Dedifferentiated amniotic fluid mesenchymal stem cell (primary cell): ENCODE measurements at regions not wholly inside any gene's neighbourhood (a gene's known extent, or its start where the extent isn't known, plus 50 kb on each side); places are given as distances from the start of the nearest gene placed in this dataset.
A peak's percentile ranks its signal among the peaks of the same experiment; 100 is the strongest.
"Not testable (repeated sequence)": the region's sequence is repeated elsewhere in the genome, so short reads cannot be mapped to it uniquely, and the experiment has no call there.

Source experiments
- DNase-seq: peaks from one replicate; pipeline ENCODE4 v3.0.0-alpha.2; 2016; ENCODE audit errors: extremely low spot score

- no peak for DNase-seq
Observed at GRCh38 chr1:199041173-199041914, 402.5 kb downstream of the PTPRC start.

GRCh38 chr1:199042193-199042592 is 403.4 kb downstream of the PTPRC start:
- DNase-seq, result no peak

- DNase-seq, result no peak
Observed at GRCh38 chr1:199044191-199044590, 405.4 kb downstream of the PTPRC start.

- DNase-seq, result no peak
Observed at GRCh38 chr1:199046618-199047017, 407.8 kb downstream of the PTPRC start.

- DNase-seq, result no peak
Observed at GRCh38 chr1:199054694-199055093, 415.9 kb downstream of the PTPRC start.

- no peak for DNase-seq
Observed at GRCh38 chr1:199057322-199057721, 418.5 kb downstream of the PTPRC start.

- no peak for DNase-seq
Observed at GRCh38 chr1:199058281-199058680, 419.4 kb downstream of the PTPRC start.

GRCh38 chr1:199064971-199065370 is 426.1 kb downstream of the PTPRC start:
- no peak for DNase-seq

- no peak for DNase-seq
Observed at GRCh38 chr1:199067483-199067882, 428.6 kb downstream of the PTPRC start.

- DNase-seq, result no peak
Observed at GRCh38 chr1:199071080-199071479, 432.2 kb downstream of the PTPRC start.

GRCh38 chr1:199073166-199073565 is 434.3 kb downstream of the PTPRC start:
- no peak for DNase-seq

GRCh38 chr1:199075792-199076191 is 437.0 kb downstream of the PTPRC start:
- DNase-seq, result no peak

- no peak for DNase-seq
Observed at GRCh38 chr1:199079994-199080393, 441.2 kb downstream of the PTPRC start.

GRCh38 chr1:199081739-199082138 is 442.9 kb downstream of the PTPRC start:
- no peak for DNase-seq

GRCh38 chr1:199082778-199083389 is 444.0 kb downstream of the PTPRC start:
- DNase-seq, result no peak

- DNase-seq, result peak; percentile 26
Observed at GRCh38 chr1:199083680-199084079, 444.8 kb downstream of the PTPRC start.

- DNase-seq, result no peak
Observed at GRCh38 chr1:199084293-199084692, 445.5 kb downstream of the PTPRC start.

- DNase-seq, result no peak
Observed at GRCh38 chr1:199085903-199086302, 447.1 kb downstream of the PTPRC start.

- no peak for DNase-seq
Observed at GRCh38 chr1:199087144-199087543, 448.3 kb downstream of the PTPRC start.

GRCh38 chr1:199089393-199090122 is 450.7 kb downstream of the PTPRC start:
- DNase-seq, result no peak

GRCh38 chr1:199095628-199096027 is 456.8 kb downstream of the PTPRC start:
- DNase-seq, result not testable (repeated sequence)

GRCh38 chr1:199096591-199096990 is 457.8 kb downstream of the PTPRC start:
- no peak for DNase-seq

- no peak for DNase-seq
Observed at GRCh38 chr1:199098468-199098867, 459.6 kb downstream of the PTPRC start.
